HUES48 (cell line): ENCODE measurements at regions not wholly inside any gene's neighbourhood (a gene's known extent, or its start where the extent isn't known, plus 50 kb on each side); places are given as distances from the start of the nearest gene placed in this dataset.
A peak's percentile ranks its signal among the peaks of the same experiment; 100 is the strongest.

Experiments used
- H3K27ac ChIP-seq: one replicate; pipeline ENCODE4 v1.7.0; 2013; ENCODE audit warnings: low read depth, low read length, inconsistent platforms
- H3K27me3 ChIP-seq: 2 replicates; pipeline ENCODE4 v1.6.1; 2013; ENCODE audit warnings: mild to moderate bottlenecking, low read length; ENCODE audit not compliant: control insufficient read depth, insufficient read depth
- H3K36me3 ChIP-seq: 2 replicates; pipeline ENCODE4 v1.6.1; 2013; ENCODE audit warnings: low read length; ENCODE audit not compliant: control insufficient read depth, insufficient read depth
- H3K4me1 ChIP-seq: 2 replicates; pipeline ENCODE4 v1.6.1; 2013; ENCODE audit warnings: mild to moderate bottlenecking, low read length; ENCODE audit not compliant: control insufficient read depth, insufficient read depth
- H3K4me3 ChIP-seq: 2 replicates; pipeline ENCODE4 v1.5.1; 2013; ENCODE audit warnings: mild to moderate bottlenecking, low read depth, low read length
- H3K9ac ChIP-seq: 2 replicates; pipeline ENCODE4 v1.6.1; 2013; ENCODE audit warnings: mild to moderate bottlenecking, low read depth, low read length, moderate library complexity
- H3K9me3 ChIP-seq: 2 replicates; pipeline ENCODE4 v1.6.1; 2013; ENCODE audit warnings: low read length; ENCODE audit not compliant: control insufficient read depth, insufficient read depth

DNA sequence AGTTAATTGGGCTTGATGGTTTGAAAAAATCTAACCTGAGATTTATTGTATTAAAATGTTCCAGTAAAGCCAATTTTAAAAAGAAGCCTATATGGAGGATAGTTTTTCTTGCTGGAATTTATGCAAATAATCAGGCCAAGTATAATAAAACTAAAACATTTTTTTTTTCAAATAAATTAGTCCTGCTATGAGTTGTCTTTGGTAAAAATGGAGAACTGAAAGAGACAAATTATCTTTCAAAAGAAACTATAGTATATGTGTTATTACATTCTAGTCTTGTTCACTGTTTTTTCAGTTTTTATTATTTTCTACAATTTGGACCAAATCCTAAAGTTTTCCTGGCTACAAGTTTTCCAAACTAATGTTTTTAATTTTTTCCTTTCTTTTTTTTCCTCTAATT, 468.9 kb downstream of the UQCRFS1 start:
- no peaks in the 10 kb centered on the region for H3K36me3 ChIP-seq
- H3K9me3 ChIP-seq, result no peaks in the 10 kb centered on the region; the same call in 1 of the 2 replicates
- H3K27me3 ChIP-seq, result no peaks in the 10 kb centered on the region
- H3K4me3 ChIP-seq, result no peak overlapping the region
- no peak overlapping the region for H3K9ac ChIP-seq
- H3K27ac ChIP-seq, result no peak overlapping the region
- peaks cover 5% of the 10 kb centered on the region; the same call in 1 of the 2 replicates for H3K4me1 ChIP-seq

DNA sequence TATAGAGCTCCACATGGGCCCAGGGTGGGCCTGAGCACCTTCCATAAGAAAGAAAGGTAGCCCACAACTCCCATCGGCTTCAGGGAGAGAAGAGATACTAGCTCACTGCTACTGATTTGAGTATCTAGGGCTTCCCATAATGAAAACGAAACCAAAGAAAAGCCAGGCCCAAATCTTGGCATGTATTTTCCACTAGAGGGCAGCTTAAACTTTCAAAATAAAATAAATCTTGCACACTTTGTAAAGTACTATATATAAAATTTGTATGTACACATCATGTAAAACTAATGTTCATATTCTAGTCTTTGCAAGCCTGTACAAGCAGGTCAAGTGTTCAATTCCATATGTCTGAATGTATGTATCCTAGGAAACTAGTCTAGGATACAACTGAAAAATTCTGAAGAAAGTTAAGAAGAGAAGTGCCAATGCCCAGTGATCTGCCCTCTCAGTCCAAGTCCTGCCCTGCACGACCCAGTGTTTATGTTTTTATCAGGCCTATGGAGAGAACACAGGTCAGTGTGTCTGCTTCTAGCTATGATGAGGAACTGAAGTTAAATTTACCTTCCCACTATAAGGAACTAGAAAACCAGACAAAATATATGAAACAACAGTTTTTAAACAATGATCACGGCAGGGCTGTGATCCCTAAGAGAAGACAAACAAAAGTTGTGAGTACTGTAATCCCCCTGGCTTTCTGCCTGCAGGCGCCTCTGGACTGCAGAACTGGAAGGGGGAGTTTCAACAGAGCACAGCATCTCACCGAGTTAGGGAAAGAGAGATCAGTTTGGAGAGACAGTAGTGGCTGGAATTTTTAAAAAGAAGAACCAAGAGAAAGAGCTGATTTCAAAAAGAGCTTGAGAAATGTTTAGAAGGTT, 475.7 kb downstream of the UQCRFS1 start:
- no peaks in the 10 kb centered on the region for H3K27me3 ChIP-seq
- no peaks in the 10 kb centered on the region for H3K36me3 ChIP-seq
- H3K4me3 ChIP-seq, result no peak overlapping the region
- no peak overlapping the region for H3K27ac ChIP-seq
- no peaks in the 10 kb centered on the region for H3K9me3 ChIP-seq
- no peak overlapping the region for H3K9ac ChIP-seq
- peaks cover 4% of the 10 kb centered on the region for H3K4me1 ChIP-seq

DNA sequence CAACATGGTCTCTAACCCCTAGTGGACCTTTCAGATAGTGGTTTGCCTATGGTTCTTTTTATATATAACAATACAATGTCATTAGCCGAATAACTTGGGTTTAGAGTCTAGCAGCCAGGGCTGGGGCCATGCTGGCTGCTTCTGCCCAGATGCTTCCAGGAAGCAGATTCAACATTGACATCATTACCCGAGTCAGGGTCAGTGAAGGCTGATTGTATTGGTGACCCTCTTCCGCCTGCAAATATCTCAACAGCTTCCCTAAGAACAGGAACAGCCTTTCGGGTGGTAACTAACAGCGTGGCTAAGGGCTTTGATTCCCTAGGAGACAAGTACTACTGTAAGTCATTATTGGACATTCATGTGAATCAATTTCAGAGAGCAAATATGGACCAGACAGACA, 476.4 kb downstream of the UQCRFS1 start:
- H3K4me1 ChIP-seq, result peaks cover 4% of the 10 kb centered on the region
- no peaks in the 10 kb centered on the region for H3K36me3 ChIP-seq
- no peak overlapping the region for H3K27ac ChIP-seq
- H3K9ac ChIP-seq, result no peak overlapping the region
- H3K27me3 ChIP-seq, result no peaks in the 10 kb centered on the region
- no peak overlapping the region for H3K4me3 ChIP-seq
- H3K9me3 ChIP-seq, result no peaks in the 10 kb centered on the region

DNA sequence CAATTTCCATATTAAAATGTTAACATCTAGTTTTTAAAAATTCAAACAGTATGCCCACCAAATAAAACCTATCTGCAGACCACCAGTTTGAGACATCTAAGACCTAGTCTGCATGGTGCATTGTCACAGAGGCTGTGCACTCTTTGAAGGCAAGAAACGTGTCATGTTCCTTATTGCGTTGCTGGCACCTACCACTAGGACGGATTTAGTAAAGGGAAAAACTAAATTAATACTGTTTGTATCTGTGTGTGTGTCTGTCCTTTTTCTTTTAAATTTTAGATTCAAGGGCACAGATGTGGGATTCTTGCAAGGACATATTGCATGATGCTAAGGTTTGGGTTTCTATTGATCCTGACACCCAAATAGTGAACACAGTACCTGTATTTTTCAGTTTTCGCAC, 481.4 kb downstream of the UQCRFS1 start:
- no peaks in the 10 kb centered on the region for H3K9me3 ChIP-seq
- H3K27me3 ChIP-seq, result peaks cover 9% of the 10 kb centered on the region; the same call in 1 of the 2 replicates
- no peak overlapping the region for H3K27ac ChIP-seq
- no peak overlapping the region for H3K4me3 ChIP-seq
- H3K36me3 ChIP-seq, result no peaks in the 10 kb centered on the region
- no peak overlapping the region for H3K9ac ChIP-seq
- no peaks in the 10 kb centered on the region for H3K4me1 ChIP-seq

DNA sequence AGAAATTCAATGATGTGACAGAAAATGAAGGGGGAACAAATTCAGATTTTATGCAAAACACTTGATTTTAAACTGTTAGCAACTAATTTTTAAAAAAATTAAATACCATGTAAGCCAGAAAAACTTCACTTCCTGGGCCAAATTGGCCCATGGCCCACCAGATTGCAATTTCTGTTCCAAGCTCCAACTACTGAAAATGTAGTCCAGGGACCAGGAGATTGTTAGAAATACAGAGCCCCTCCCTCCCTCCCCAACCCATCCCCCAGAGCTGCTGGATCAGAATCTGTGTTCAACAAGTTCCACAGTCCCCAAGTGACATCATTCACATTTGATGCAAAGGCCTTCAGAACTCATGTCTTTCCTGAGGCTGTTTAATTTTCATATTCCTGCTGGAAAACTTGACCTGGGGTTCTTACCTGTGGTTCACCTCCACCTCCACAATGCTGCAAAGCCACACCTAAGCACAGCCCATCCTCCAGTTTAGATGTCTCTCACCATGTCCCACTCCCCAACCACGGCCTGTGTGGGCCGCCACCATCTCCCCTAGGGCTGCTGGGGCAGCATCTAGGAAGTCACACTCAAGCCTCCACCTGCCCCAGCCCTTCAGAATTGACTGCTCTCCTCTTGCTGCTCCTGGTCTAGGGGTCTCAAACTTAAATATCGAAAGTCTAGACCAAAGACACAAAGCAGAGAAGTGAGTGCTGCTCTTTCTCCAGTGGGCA, 482.0 kb downstream of the UQCRFS1 start:
- H3K9ac ChIP-seq, result no peak overlapping the region
- H3K36me3 ChIP-seq, result no peaks in the 10 kb centered on the region
- H3K27me3 ChIP-seq, result peaks cover 9% of the 10 kb centered on the region; the same call in 1 of the 2 replicates
- no peak overlapping the region for H3K27ac ChIP-seq
- H3K4me1 ChIP-seq, result no peaks in the 10 kb centered on the region
- H3K9me3 ChIP-seq, result no peaks in the 10 kb centered on the region
- H3K4me3 ChIP-seq, result no peak overlapping the region

DNA sequence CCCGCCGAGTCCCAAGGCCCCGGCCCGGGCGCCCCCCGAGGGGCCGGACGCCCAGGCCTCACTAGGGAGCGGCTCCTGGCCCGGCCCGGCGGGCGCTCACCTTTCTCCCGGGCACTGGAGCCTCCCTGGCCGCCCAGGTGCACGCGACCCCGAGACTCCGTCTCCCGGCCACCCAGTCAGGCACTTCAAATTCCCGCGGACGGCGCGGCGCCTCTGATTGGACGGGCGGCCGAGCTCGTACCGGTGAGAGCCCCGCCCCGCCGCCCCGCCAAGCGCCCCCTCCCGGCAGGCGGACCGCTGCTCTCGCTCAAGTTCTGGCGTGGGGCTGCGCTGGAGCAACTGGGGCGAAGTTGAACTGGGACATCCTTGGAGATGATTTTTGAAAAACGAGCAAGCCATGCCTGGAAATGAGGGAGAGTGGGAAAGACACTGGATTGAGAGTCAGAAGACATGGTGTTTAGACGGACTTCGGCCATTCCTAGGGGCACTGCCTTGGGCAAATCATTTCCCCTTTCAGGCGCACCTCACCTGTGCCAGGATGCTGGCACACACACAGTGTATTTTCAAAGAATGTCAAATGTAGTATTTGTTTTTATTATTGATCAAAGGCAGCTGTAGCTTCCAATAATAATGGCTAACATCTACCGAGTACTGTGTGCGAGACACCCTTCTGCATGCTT, 485.3 kb downstream of the UQCRFS1 start:
- Histone ChIP-seq H3K27ac (no peak overlapping the region), H3K36me3 (peaks cover 14% of the 10 kb centered on the region; the same call in 1 of the 2 replicates)

DNA sequence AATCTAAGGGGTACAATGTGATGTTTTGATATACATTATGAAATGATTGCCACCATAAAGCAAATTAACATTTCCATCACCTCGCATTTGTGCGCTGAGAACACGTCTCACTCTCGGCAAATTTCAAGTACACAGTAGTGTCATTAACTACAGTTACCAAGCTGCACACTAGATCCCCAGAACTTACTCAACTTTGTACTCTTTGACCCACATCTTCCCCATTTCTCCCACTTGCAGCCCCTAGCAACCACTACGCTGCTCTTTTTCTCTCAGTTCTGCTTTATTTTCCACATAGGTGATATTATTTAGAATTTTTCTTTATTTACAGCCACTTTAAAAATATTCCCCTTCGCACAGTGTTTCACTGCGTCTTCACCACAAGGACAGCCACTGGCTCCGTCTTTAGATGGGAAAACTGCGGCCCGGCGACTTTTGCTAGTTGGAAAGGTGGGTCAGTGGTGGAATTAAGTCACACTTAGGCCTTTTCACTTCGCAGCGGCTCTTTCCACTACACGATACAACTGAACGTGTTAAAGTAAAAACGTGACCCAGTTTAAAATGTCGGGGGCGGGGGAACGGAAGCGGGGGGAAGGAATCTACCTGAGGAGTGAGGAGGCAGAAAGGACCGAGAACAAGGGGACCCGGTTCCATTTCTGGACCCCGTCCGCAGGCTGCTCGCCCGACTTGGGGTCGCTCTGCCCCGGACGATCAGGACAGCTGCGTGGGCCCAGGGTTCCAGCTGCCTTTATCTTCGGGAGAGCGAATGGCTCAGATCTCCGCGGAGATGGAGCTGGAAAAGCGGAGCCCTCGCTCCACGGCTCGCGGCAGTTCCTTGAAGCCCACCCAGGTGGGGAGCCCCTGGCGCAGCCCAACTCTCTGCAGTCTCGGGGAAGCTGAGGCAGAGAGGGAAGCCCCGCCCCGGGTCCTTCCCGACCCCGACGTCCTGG, 486.1 kb downstream of the UQCRFS1 start:
- Histone ChIP-seq H3K4me1 (no peaks in the 10 kb centered on the region), H3K4me3 (peak overlapping the region; percentile 76), H3K9ac (peak overlapping the region; percentile 63), H3K27me3 (peaks cover 9% of the 10 kb centered on the region; the same call in 1 of the 2 replicates), H3K9me3 (no peaks in the 10 kb centered on the region), H3K27ac (no peak overlapping the region), H3K36me3 (peaks cover 22% of the 10 kb centered on the region; the same call in 1 of the 2 replicates)

More for the DNA sequence above, 485.3 kb downstream of the UQCRFS1 start:
- Histone ChIP-seq H3K4me1 (no peaks in the 10 kb centered on the region), H3K4me3 (peak overlapping the region; percentile 76), H3K9ac (peak overlapping the region; percentile 63), H3K27me3 (peaks cover 9% of the 10 kb centered on the region; the same call in 1 of the 2 replicates), H3K9me3 (no peaks in the 10 kb centered on the region)

DNA sequence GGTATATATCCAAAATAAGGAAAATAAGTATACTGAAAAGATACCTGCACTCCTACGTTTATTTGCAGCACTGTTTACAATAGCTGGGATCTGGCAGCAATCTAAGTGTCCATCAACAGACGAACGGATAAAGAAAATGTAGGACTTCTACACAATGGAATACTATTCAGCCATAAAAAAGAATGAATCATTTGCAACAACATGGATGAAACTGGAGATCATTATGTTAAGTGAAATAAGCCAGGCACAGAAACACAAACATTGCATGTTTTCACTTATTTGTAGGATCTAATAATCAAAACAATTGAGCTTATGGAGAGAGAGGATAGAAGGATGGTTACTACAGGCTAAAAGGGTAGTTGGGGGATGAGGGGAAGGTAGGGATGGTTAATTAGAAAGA, 494.0 kb downstream of the UQCRFS1 start:
- no peaks in the 10 kb centered on the region for H3K9me3 ChIP-seq
- no peaks in the 10 kb centered on the region for H3K27me3 ChIP-seq
- H3K4me1 ChIP-seq, result no peaks in the 10 kb centered on the region
- no peak overlapping the region for H3K9ac ChIP-seq
- no peak overlapping the region for H3K27ac ChIP-seq
- H3K36me3 ChIP-seq, result peaks cover 33% of the 10 kb centered on the region; the same call in 1 of the 2 replicates
- H3K4me3 ChIP-seq, result no peak overlapping the region

DNA sequence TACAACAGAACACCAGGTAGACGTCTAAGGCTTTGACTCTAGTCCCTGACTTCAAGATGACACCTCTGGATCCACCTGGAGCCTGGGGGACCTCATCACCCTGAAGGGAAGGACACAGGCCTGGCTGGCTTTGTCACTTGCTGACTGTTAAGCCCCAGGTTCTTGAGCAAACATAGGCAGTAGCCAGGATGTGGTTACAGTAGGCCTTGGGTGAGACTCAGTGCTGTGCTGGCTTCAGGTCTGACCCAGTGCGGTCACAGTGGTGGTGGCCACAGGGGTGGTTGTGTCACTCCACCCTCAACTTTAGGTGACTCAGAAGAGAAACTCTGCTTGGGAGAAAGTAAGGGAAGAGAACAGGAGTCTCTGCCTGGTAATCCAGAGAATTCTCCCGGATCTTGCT, 497.8 kb downstream of the UQCRFS1 start:
- H3K27ac ChIP-seq, result no peak overlapping the region

DNA sequence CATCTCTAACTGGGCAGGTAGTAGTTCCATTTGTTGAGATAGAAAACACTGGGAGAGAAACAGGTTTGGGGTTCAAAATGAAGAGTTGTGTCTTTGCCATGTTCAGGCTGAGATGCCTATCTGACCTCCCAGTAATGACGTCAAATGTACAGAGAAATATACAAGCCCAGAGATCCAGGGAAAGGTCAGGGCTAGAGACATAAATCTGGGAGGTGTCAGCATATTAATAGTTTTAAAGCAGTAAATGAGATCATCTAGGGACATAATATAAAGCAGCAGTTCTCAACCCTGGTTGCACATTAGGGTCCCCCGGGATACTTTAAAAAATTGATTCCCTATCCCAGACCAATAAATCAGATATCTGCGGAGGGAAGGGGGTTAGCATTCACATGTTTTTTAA, 501.5 kb downstream of the UQCRFS1 start:
- Histone ChIP-seq H3K27me3 (no peaks in the 10 kb centered on the region), H3K9me3 (no peaks in the 10 kb centered on the region), H3K4me1 (no peaks in the 10 kb centered on the region), H3K27ac (no peak overlapping the region), H3K4me3 (no peak overlapping the region), H3K36me3 (no peaks in the 10 kb centered on the region), H3K9ac (no peak overlapping the region)

More for the DNA sequence above, 497.8 kb downstream of the UQCRFS1 start:
- Histone ChIP-seq H3K4me3 (no peak overlapping the region), H3K4me1 (no peaks in the 10 kb centered on the region), H3K36me3 (peaks cover 5% of the 10 kb centered on the region; the same call in 1 of the 2 replicates), H3K9me3 (no peaks in the 10 kb centered on the region), H3K27me3 (no peaks in the 10 kb centered on the region), H3K9ac (no peak overlapping the region)
